ENCODE measurements at regions not wholly inside any gene's neighbourhood (a gene's known extent, or its start where the extent isn't known, plus 50 kb on each side); places are given as distances from the start of the nearest gene placed in this dataset.
"Not testable (repeated sequence)": the region's sequence is repeated elsewhere in the genome, so short reads cannot be mapped to it uniquely, and the experiment has no call there.

GRCh38 chr4:3953140-3953489, 186.9 kb downstream of the ADRA2C start:
- TF ChIP-seq, protein P1, sequence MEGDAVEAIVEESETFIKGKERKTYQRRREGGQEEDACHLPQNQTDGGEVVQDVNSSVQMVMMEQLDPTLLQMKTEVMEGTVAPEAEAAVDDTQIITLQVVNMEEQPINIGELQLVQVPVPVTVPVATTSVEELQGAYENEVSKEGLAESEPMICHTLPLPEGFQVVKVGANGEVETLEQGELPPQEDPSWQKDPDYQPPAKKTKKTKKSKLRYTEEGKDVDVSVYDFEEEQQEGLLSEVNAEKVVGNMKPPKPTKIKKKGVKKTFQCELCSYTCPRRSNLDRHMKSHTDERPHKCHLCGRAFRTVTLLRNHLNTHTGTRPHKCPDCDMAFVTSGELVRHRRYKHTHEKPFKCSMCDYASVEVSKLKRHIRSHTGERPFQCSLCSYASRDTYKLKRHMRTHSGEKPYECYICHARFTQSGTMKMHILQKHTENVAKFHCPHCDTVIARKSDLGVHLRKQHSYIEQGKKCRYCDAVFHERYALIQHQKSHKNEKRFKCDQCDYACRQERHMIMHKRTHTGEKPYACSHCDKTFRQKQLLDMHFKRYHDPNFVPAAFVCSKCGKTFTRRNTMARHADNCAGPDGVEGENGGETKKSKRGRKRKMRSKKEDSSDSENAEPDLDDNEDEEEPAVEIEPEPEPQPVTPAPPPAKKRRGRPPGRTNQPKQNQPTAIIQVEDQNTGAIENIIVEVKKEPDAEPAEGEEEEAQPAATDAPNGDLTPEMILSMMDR (IDR thresholded peaks at IDR 0.05; ENCODE audit: poor library complexity): not testable (repeated sequence)
- not testable (repeated sequence) for TF ChIP-seq EZH2phosphoT487 (IDR thresholded peaks at IDR 0.05; ENCODE audit: low read depth, severe bottlenecking, unreplicated experiment)

Data from hepatocyte (in vitro differentiated cells).